Stimulated activated CD4-positive, alpha-beta T cell treated with anti-CD3 and anti-CD28 coated beads, Interleukin-1b, Interleukin-23, amount 100 ng/mL, for 4 hours (primary cell): ENCODE measurements at regions not wholly inside any gene's neighbourhood (a gene's known extent, or its start where the extent isn't known, plus 50 kb on each side); places are given as distances from the start of the nearest gene placed in this dataset.

Source experiments
- DNase-seq, 2 donors: peaks; one replicate each; pipeline ENCODE4 v3.0.0-alpha.2; 2020; ENCODE audit warnings: low read depth in 2 of 2

DNA sequence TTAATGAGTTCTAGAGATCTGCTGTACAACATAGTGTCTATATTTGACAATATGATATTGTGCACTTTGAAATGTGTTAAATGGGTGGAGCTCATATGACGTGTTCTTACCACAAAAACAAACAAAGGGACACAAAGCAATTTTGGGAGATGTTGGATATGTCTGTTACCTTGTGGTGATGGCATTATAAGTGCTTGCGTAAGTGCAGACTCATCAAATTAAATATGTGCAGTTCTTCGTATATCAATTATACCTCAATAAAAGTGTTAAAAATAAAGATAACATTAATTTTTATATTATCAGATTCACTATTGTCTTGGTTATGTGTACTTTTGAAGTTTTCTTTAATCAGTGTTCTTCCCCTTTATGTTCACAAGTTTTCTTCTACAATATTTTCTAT, 372.9 kb upstream of the COBL start:
- DNase-seq = no peak

DNA sequence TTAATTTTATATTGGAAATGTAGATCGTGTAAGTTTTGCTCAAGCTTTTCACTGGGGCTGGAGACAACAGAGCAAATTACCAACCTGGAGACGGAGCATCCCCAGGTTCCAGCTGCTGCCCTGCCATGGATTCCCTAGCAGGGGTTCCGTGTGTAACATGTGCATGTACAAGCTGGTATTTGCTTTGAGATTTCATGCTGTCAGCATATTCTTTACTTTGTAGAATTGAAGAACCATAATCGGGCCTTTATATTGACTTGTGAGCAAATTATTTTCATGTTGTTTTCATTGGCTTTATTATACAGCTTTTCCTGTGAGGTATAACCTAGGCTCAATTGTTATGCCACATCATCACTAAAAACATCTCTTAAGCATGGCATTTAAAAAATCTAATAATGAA, 369.2 kb upstream of the COBL start:
- DNase-seq = no peak

DNA sequence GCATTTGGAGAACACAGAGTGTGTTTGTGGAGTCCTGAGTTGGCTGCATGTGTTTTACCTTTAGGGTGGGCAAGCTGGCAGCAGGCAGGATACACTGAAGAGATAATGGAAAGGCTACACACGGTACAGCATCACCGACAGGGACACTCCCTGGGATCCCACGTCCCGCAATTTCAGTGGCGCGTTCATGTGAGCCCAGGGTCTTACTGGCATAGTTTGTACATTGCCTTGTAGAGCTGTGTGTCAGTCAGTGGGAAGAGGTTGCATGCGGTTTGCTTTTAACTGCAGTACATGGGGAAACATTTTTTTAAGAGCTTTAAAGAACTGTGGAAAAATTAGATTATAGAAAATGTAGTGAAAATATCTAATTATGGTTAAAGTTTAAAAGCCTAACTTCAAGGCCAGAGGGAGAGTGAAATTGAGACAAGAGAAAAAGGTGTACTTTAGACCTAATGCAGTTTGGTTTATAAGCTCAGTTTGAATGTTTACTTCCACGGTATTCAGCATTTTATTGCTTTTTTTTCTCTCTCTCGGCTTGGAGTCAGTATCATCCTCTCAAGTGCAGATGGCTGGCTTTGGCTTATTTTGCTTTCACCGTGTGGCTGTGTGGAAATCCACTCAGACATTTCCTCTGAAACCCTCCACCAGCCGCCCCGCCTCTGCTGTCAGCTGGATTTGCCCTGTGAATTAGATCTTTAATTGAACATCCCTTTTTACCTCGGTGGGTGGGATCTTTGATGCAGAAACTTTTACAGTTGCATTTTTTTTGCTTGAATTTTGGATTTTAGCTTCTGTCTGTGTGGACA, 364.2 kb upstream of the COBL start:
- DNase-seq = no peak

DNA sequence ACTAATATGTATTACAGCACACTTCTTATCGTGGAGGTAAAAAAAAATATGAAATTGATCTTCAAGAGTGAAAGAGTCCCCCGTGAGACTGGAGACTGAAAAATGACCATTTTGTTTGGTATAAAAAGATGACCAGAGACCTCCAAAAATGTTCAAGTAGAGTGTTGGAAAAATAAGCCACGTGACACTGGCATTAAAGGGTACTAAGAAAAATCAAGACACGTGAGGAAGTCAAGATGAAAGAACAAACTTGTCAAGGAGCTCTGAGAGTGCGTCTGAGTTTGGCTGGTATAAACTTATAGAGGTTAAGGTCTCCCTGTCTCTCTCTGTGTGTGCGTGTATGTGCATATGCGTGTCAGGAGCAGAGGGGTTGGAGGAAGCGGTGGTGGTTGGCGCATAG, 362.7 kb upstream of the COBL start:
- no peak for DNase-seq

DNA sequence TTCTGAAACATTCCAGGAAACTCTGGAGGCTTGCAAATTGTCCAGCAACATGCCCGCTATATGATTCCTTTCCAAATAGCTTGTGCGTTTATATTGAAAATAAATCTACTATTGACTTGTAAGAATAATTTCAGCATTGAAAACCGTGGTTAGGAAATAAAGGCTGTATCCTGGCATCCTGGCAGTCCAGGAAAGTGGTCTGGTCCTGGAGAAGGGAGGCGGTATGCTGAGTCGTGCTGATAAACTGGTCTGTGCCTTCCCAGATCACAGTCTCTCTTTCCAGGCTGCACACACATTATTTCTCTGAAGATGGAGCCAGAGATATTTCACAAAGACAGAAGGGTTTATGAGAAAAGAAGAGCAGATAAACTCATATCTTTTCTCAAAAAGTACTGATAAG, 350.1 kb upstream of the COBL start:
- DNase-seq = no peak

DNA sequence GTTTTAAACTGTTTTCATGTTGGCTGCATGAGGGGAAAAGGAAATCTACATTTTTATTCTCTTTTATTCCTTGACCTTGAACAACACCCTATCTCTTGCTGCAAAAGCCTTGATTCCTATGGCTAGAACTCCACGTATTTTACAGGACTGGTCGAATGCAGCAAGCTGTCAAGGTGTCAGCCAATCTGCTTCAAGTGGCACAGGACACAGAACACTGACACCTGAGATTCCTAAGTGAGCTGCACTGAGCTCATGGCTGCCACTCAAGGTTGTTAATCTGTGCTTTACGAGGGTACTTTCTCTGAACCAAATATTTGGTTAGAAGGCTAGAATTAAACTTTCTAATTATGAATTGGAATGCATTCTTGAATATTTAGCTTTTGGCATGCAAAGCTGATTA, 349.7 kb upstream of the COBL start:
- DNase-seq = no peak

DNA sequence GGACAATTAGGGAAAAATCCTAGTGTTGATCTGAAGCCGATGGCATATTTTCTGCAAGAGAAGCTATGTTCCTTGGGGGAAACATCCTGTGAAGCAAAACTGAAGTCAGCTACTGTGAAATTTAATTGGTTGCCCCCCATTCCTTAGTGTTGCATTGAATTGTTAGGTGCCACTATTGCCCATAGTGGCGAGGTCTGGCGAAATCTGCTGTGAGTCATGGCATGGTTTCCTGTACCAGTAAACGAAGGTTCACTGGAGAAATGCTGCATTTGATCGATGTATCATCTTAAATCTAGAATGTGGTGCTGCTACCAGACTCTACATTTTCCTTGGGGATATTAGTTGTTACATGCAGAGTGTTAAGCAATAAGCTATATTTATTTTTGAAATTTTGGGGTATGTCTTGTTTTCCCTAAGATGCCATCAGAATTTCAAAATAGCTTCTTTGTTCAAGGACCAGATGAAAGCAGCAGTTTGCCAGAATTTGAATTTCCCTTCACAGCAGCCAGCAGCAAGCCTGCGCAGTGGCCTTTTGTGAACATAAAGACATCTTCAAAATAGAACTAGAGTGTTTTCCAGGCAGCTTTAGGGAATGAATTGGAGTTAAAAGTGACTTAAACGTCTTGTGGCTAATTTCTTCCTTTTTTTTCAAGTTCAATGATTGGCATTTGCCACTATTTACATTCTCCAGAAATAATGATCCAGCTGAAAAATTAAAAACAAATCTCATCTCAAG, 348.6 kb upstream of the COBL start:
- DNase-seq = no peak

- DNase-seq = no peak
Measured at GRCh38 chr7:51660516-51660915, 343.9 kb upstream of the COBL start.

DNA sequence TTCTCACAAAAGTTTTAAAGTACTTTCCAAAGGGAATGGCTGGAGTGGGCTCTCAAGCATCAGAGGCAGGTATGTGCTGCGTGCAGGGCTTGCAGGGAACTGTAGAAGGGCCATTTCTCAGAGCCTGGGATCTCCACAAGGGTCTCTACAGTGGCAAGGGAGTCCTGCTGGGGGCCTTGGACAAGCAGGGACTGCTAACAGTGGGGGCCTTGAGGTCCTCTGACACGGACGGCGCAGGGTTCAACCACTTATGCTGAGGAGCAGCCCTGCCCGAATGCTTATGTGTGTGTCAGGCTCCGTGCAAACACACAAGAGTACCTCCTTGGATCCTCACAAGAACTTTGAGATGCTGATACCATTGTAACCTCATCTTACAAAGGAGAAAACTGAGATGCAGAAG, 342.1 kb upstream of the COBL start:
- no peak for DNase-seq

- DNase-seq = no peak
Measured at GRCh38 chr7:51647931-51648351, 331.3 kb upstream of the COBL start.

- DNase-seq = no peak
Measured at GRCh38 chr7:51647486-51647885, 330.9 kb upstream of the COBL start.

DNA sequence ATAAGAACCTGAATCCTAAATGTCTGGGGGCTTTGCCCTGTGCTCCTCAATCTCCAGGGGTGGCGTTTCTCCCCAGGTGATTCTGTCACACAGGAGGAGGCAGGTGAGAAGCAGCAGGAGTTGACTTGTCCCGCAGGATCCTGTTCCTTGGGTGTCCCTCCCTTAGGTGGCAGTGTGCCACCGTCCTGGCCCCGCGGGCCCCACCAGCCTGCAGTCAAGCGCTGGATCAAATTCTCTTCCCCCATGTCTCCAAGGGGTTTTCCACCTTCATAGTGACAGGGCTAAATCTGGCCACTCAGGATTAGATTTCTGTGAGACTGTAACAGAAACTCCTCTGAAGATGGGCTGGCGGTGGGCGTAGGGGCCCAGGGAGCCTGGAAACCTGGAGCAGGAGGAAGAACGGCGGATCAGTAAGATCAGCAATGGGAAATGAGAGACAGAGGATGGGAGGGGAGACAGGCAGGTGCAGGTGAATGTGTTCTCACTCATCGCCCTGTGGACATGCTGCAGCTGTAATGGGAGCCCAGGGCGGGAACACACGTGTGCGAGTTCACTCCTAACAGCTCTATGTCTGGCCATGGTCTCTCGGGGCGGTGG, 329.2 kb upstream of the COBL start:
- no peak for DNase-seq

- DNase-seq = no peak
Measured at GRCh38 chr7:51645255-51645654, 328.6 kb upstream of the COBL start.

DNA sequence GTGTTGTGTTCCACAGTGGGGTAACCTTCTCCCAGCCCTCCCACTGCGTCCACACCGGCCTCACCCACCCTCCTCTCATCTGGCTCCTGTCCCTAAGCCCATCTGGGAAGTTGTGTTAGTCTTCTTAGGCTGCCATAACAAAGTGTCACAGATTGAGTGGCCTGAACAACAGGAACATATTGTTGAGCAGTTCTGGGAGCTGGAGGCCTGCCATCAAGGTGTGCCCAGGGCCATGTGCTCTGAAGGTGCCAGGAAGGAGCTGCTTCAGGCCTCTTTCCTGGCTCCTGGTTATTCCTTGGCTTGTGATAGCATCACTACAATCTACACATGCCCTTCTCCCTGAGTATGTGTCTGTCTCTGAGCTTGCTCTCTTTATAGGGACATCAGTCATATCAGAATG, 327.6 kb upstream of the COBL start:
- no peak for DNase-seq

DNA sequence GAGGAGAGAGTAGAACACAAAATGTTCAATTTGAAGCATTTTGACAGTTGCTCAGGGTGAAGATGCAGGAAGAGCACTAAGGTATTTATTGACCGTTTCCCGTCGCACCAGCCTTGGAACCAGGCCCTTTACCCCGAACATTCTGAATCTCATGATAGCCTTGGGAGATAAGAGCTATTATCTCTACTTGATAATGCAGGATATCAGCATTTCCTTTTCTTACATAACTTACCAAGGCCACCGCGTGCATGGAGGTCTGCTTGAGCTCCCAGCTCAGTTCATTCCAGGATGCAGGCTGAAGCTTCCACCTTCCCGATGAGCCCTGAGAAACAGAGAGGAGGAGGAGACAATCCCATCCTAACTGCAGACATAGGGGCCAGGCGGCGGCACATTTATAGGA, 324.2 kb upstream of the COBL start:
- DNase-seq = no peak

DNA sequence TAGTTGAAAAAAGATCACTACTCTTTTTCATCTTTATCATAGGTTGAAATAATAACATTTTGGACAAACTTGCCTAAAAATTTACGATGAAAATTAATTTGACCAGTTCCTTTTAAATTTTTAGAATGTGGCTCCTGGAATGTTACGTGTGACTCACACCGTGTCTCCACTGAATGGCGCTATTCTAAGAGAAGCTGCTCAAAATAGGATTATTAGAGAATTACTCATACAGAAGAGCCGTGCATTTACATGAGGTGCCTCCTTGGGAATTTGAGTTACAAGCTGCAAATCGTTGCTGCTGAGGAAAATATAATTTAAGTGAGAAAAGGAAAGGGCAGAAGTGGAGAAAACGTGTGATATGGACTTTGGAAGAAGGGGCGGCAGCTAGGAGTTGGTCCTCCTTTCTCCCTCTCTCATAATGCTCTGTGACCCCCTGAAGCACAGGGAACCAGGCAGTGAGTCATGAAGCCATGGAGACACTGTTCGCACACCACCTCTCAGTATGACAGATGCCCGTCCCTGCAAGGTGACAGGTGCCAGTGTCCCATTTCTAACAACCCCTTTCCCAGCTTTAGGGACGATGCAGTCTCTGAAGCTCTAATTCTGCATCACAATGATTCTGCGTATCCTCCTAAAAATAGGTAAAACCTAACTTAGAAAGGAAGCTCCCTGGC, 323.2 kb upstream of the COBL start:
- DNase-seq = no peak

- DNase-seq = no peak
Measured at GRCh38 chr7:51636503-51636902, 319.9 kb upstream of the COBL start.

GRCh38 chr7:51635775-51636174, 319.2 kb upstream of the COBL start:
- DNase-seq = no peak

DNA sequence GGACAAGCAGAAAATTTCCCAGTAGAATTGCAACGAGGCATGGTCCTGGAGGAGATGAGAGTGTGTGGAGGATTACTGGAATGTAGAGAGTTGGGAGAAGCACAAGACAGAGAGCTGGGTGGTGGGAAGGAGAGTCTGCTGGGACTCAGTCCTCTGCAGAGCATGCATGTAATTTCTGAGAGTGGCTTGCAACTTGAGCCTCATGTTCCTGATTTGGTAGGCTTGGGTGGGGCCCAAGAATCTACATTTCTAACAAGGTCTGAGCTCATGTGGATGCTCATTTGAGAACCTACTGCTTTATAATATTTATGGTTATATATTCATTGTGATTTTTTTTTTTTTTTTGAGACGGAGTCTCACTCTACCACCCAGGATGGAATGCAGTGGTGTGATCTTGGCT, 317.9 kb upstream of the COBL start:
- DNase-seq = no peak

GRCh38 chr7:51634025-51634424, 317.4 kb upstream of the COBL start:
- no peak for DNase-seq

DNA sequence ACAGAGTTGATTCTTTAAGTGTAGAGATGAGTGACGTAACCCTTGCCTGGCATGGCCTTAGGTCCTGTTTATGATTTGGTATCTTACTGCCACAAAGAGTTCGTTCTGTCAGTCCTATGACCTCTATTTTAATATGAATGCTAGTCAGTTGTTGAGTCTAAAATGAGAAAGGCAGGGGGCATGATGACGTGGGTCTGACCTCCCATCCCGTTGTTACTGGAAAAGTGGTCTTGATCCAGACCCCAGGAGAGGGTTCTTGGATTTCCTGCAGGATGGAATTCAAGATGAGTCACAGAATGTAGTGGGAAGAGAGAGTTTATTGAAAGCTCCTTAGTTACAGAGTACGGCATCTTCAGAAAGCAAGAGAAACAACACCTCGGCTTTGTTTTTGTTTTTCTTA, 317.0 kb upstream of the COBL start:
- DNase-seq = no peak

GRCh38 chr7:51633006-51633405, 316.4 kb upstream of the COBL start:
- DNase-seq = no peak

DNA sequence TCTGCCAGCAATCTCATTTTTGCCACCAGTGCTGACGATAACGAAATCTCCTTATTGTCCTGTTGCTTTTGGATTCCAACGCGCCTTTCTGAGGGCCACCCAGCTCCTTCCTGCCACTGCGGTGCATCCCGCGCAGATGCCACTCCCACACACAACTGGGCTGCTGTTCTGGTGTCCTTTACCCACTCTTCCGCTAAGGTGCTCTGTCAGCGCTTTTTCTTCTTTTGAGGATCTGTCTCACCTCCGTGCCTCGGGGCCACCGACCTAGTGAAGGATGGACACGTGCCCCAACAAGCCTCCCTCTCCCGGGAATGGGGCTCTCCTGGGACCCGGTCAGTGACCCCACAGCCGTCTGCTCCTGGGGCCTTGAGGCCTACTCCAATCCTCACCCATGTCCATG, 314.3 kb upstream of the COBL start:
- no peak for DNase-seq
